ENCODE measurements at regions not wholly inside any gene's neighbourhood (a gene's known extent, or its start where the extent isn't known, plus 50 kb on each side); places are given as distances from the start of the nearest gene placed in this dataset.

- DNase-seq (ENCODE audit: low spot score) = no peak
These were observed 189.6 kb upstream of the NBEA start for GRCh38 chr13:34752283-34752960.

- no peak for DNase-seq (ENCODE audit: low spot score)
These were observed 185.9 kb upstream of the NBEA start for GRCh38 chr13:34756136-34756535.

- DNase-seq (ENCODE audit: low spot score) = no peak
These were observed 185.5 kb upstream of the NBEA start for GRCh38 chr13:34756572-34756971.

- DNase-seq (ENCODE audit: low spot score) = no peak
These were observed 184.6 kb upstream of the NBEA start for GRCh38 chr13:34757441-34757840.

GRCh38 chr13:34758628-34759027 is 183.4 kb upstream of the NBEA start:
- DNase-seq (ENCODE audit: low spot score) = no peak

GRCh38 chr13:34762312-34762711 is 179.8 kb upstream of the NBEA start:
- DNase-seq (ENCODE audit: low spot score) = no peak

GRCh38 chr13:34764246-34764645 is 177.8 kb upstream of the NBEA start:
- no peak for DNase-seq (ENCODE audit: low spot score)

- no peak for DNase-seq (ENCODE audit: low spot score)
These were observed 176.5 kb upstream of the NBEA start for GRCh38 chr13:34765446-34766180.

GRCh38 chr13:34767778-34768177 is 174.3 kb upstream of the NBEA start:
- DNase-seq (ENCODE audit: low spot score) = no peak

- DNase-seq (ENCODE audit: low spot score) = no peak
These were observed 169.9 kb upstream of the NBEA start for GRCh38 chr13:34772206-34772605.

GRCh38 chr13:34772881-34773280 is 169.2 kb upstream of the NBEA start:
- DNase-seq (ENCODE audit: low spot score) = no peak

- DNase-seq (ENCODE audit: low spot score) = no peak
These were observed 165.6 kb upstream of the NBEA start for GRCh38 chr13:34776390-34776981.

- no peak for DNase-seq (ENCODE audit: low spot score)
These were observed 164.8 kb upstream of the NBEA start for GRCh38 chr13:34777089-34777913.

GRCh38 chr13:34777914-34778303 is 164.2 kb upstream of the NBEA start:
- no peak for DNase-seq (ENCODE audit: low spot score)

GRCh38 chr13:34779171-34779570 is 162.9 kb upstream of the NBEA start:
- no peak for DNase-seq (ENCODE audit: low spot score)

GRCh38 chr13:34793301-34793700 is 148.8 kb upstream of the NBEA start:
- DNase-seq (ENCODE audit: low spot score) = no peak

- no peak for DNase-seq (ENCODE audit: low spot score)
These were observed 138.3 kb upstream of the NBEA start for GRCh38 chr13:34803756-34804155.

GRCh38 chr13:34805347-34805746 is 136.7 kb upstream of the NBEA start:
- DNase-seq (ENCODE audit: low spot score) = no peak

- no peak for DNase-seq (ENCODE audit: low spot score)
These were observed 133.4 kb upstream of the NBEA start for GRCh38 chr13:34808649-34809048.

- DNase-seq (ENCODE audit: low spot score) = no peak
These were observed 131.1 kb upstream of the NBEA start for GRCh38 chr13:34810996-34811395.

GRCh38 chr13:34815526-34815925 is 126.5 kb upstream of the NBEA start:
- DNase-seq (ENCODE audit: low spot score) = no peak

GRCh38 chr13:34816245-34816884 is 125.7 kb upstream of the NBEA start:
- DNase-seq (ENCODE audit: low spot score) = no peak

Data from CD4-positive, alpha-beta T cell treated with Interleukin-6 at 100 ng/mL for 8 hours (primary cell).